ENCODE measurements at regions not wholly inside any gene's neighbourhood (a gene's known extent, or its start where the extent isn't known, plus 50 kb on each side); places are given as distances from the start of the nearest gene placed in this dataset.
"Not testable (repeated sequence)": the region's sequence is repeated elsewhere in the genome, so short reads cannot be mapped to it uniquely, and the experiment has no call there.

- H3K27ac Mint-ChIP-seq, result no peak overlapping the region
- no peaks in the 10 kb centered on the region for H3K36me3 Mint-ChIP-seq (ENCODE audit: insufficient read depth in 2 of 2)
- DNase-seq (no peak), ATAC-seq (replicated peaks in 1 of 2) (no peak)
- no peaks in the 10 kb centered on the region for H3K4me1 Mint-ChIP-seq (ENCODE audit: low read depth)
- H3K4me3 Mint-ChIP-seq, result no peak overlapping the region
- no peaks in the 10 kb centered on the region for H3K27me3 Mint-ChIP-seq (ENCODE audit: low read depth)
- no peaks in the 10 kb centered on the region for H3K9me3 Mint-ChIP-seq
Measured at GRCh38 chr9:86580688-86581087, 226.5 kb upstream of the TUT7 start.

- peaks cover 0 to 3% of the 10 kb centered on the region in 2 donors for H3K9me3 Mint-ChIP-seq
- H3K36me3 Mint-ChIP-seq (ENCODE audit: insufficient read depth in 2 of 2), result no peaks in the 10 kb centered on the region
- H3K27me3 Mint-ChIP-seq (ENCODE audit: low read depth), result peaks cover 7% of the 10 kb centered on the region
- DNase-seq (no peak), ATAC-seq (replicated peaks in 1 of 2) (no peak)
- no peaks in the 10 kb centered on the region for H3K4me1 Mint-ChIP-seq (ENCODE audit: low read depth)
- H3K27ac Mint-ChIP-seq, result no peak overlapping the region
- H3K4me3 Mint-ChIP-seq, result no peak overlapping the region
Measured at GRCh38 chr9:86578722-86579121, 224.5 kb upstream of the TUT7 start.

GRCh38 chr9:86577420-86578333, 223.5 kb upstream of the TUT7 start:
- H3K4me1 Mint-ChIP-seq (ENCODE audit: low read depth), result no peaks in the 10 kb centered on the region
- H3K27me3 Mint-ChIP-seq (ENCODE audit: low read depth), result peaks cover 7% of the 10 kb centered on the region
- peaks cover 0 to 3% of the 10 kb centered on the region in 2 donors for H3K9me3 Mint-ChIP-seq
- no peak for ATAC-seq (replicated peaks in 1 of 2)
- DNase-seq, result no peak
- H3K36me3 Mint-ChIP-seq (ENCODE audit: insufficient read depth in 2 of 2), result no peaks in the 10 kb centered on the region
- H3K4me3 Mint-ChIP-seq, result no peak overlapping the region
- no peak overlapping the region for H3K27ac Mint-ChIP-seq

GRCh38 chr9:86575825-86576525, 221.8 kb upstream of the TUT7 start:
- Mint-ChIP-seq H3K27ac (no peak overlapping the region), H3K36me3 (ENCODE audit: insufficient read depth in 2 of 2) (no peaks in the 10 kb centered on the region), H3K4me1 (ENCODE audit: low read depth) (no peaks in the 10 kb centered on the region), H3K4me3 (no peak overlapping the region), H3K27me3 (ENCODE audit: low read depth) (peaks cover 7% of the 10 kb centered on the region), H3K9me3 (peaks cover 0 to 3% of the 10 kb centered on the region in 2 donors)
- DNase-seq, result no peak
- ATAC-seq (replicated peaks in 1 of 2), result no peak

GRCh38 chr9:86575137-86575536, 220.9 kb upstream of the TUT7 start:
- ATAC-seq (replicated peaks in 1 of 2) (no peak), DNase-seq (no peak)
- Mint-ChIP-seq H3K36me3 (ENCODE audit: insufficient read depth in 2 of 2) (no peaks in the 10 kb centered on the region), H3K27me3 (ENCODE audit: low read depth) (peaks cover 8% of the 10 kb centered on the region), H3K27ac (no peak overlapping the region), H3K9me3 (peaks cover 0 to 3% of the 10 kb centered on the region in 2 donors), H3K4me1 (ENCODE audit: low read depth) (no peaks in the 10 kb centered on the region), H3K4me3 (no peak overlapping the region)

- H3K4me3 Mint-ChIP-seq, result no peak overlapping the region
- DNase-seq, result no peak
- no peak for ATAC-seq (replicated peaks in 1 of 2)
- H3K36me3 Mint-ChIP-seq (ENCODE audit: insufficient read depth in 2 of 2), result no peaks in the 10 kb centered on the region
- no peaks in the 10 kb centered on the region for H3K4me1 Mint-ChIP-seq (ENCODE audit: low read depth)
- H3K9me3 Mint-ChIP-seq, result peaks cover 0 to 3% of the 10 kb centered on the region in 2 donors
- peaks cover 14% of the 10 kb centered on the region for H3K27me3 Mint-ChIP-seq (ENCODE audit: low read depth)
- H3K27ac Mint-ChIP-seq, result no peak overlapping the region
Measured at GRCh38 chr9:86573886-86574285, 219.7 kb upstream of the TUT7 start.

- H3K36me3 Mint-ChIP-seq (ENCODE audit: insufficient read depth in 2 of 2), result peaks cover 0 to 1% of the 10 kb centered on the region in 2 donors
- H3K27ac Mint-ChIP-seq, result no peak overlapping the region
- DNase-seq, result no peak
- peaks cover 20% of the 10 kb centered on the region for H3K27me3 Mint-ChIP-seq (ENCODE audit: low read depth)
- H3K9me3 Mint-ChIP-seq, result peaks cover 0 to 6% of the 10 kb centered on the region in 2 donors
- H3K4me3 Mint-ChIP-seq, result no peak overlapping the region
- ATAC-seq (replicated peaks in 1 of 2), result no peak
- no peaks in the 10 kb centered on the region for H3K4me1 Mint-ChIP-seq (ENCODE audit: low read depth)
Measured at GRCh38 chr9:86572904-86573303, 218.7 kb upstream of the TUT7 start.

GRCh38 chr9:86565603-86566002, 211.4 kb upstream of the TUT7 start:
- DNase-seq; H3K4me3 Mint-ChIP-seq; H3K27ac Mint-ChIP-seq; H3K4me1 Mint-ChIP-seq (ENCODE audit: low read depth); ATAC-seq (replicated peaks in 1 of 2); H3K36me3 Mint-ChIP-seq (ENCODE audit: insufficient read depth in 2 of 2); H3K9me3 Mint-ChIP-seq: not testable (repeated sequence)
- peaks cover 13% of the 10 kb centered on the region for H3K27me3 Mint-ChIP-seq (ENCODE audit: low read depth)

- Mint-ChIP-seq H3K4me1 (ENCODE audit: low read depth) (no peaks in the 10 kb centered on the region), H3K36me3 (ENCODE audit: insufficient read depth in 2 of 2) (peaks cover 0 to 1% of the 10 kb centered on the region in 2 donors), H3K27me3 (ENCODE audit: low read depth) (peaks cover 5% of the 10 kb centered on the region), H3K4me3 (no peak overlapping the region), H3K9me3 (peaks cover 6 to 8% of the 10 kb centered on the region in 2 donors), H3K27ac (no peak overlapping the region)
- DNase-seq (no peak), ATAC-seq (replicated peaks in 1 of 2) (no peak)
Measured at GRCh38 chr9:86563936-86564335, 209.7 kb upstream of the TUT7 start.

GRCh38 chr9:86563350-86563749, 209.1 kb upstream of the TUT7 start:
- H3K27ac Mint-ChIP-seq, result no peak overlapping the region
- H3K4me3 Mint-ChIP-seq, result no peak overlapping the region
- no peaks in the 10 kb centered on the region for H3K4me1 Mint-ChIP-seq (ENCODE audit: low read depth)
- H3K36me3 Mint-ChIP-seq (ENCODE audit: insufficient read depth in 2 of 2), result peaks cover 0 to 1% of the 10 kb centered on the region in 2 donors
- ATAC-seq (replicated peaks in 1 of 2) (no peak), DNase-seq (no peak)
- peaks cover 6 to 8% of the 10 kb centered on the region in 2 donors for H3K9me3 Mint-ChIP-seq
- H3K27me3 Mint-ChIP-seq (ENCODE audit: low read depth), result peaks cover 4% of the 10 kb centered on the region

GRCh38 chr9:86562691-86563090, 208.5 kb upstream of the TUT7 start:
- ATAC-seq (replicated peaks in 1 of 2) (no peak), DNase-seq (no peak)
- Mint-ChIP-seq H3K36me3 (ENCODE audit: insufficient read depth in 2 of 2) (no peaks in the 10 kb centered on the region), H3K9me3 (peaks cover 5 to 6% of the 10 kb centered on the region in 2 donors), H3K4me3 (no peak overlapping the region), H3K27ac (no peak overlapping the region), H3K27me3 (ENCODE audit: low read depth) (no peaks in the 10 kb centered on the region), H3K4me1 (ENCODE audit: low read depth) (no peaks in the 10 kb centered on the region)

GRCh38 chr9:86557918-86558317, 203.7 kb upstream of the TUT7 start:
- ATAC-seq (replicated peaks in 1 of 2), result no peak

GRCh38 chr9:86557063-86557766, 203.0 kb upstream of the TUT7 start:
- Mint-ChIP-seq H3K9me3 (peaks cover 2 to 3% of the 10 kb centered on the region in 2 donors), H3K36me3 (ENCODE audit: insufficient read depth in 2 of 2) (no peaks in the 10 kb centered on the region), H3K27me3 (ENCODE audit: low read depth) (peaks cover 19% of the 10 kb centered on the region), H3K4me1 (ENCODE audit: low read depth) (no peaks in the 10 kb centered on the region), H3K27ac (no peak overlapping the region), H3K4me3 (no peak overlapping the region)
- ATAC-seq (replicated peaks in 1 of 2) (no peak), DNase-seq (no peak)

More at GRCh38 chr9:86557918-86558317, 203.7 kb upstream of the TUT7 start:
- Mint-ChIP-seq H3K27me3 (ENCODE audit: low read depth) (peaks cover 12% of the 10 kb centered on the region), H3K9me3 (peaks cover 2 to 3% of the 10 kb centered on the region in 2 donors), H3K4me3 (no peak overlapping the region), H3K27ac (no peak overlapping the region), H3K36me3 (ENCODE audit: insufficient read depth in 2 of 2) (no peaks in the 10 kb centered on the region), H3K4me1 (ENCODE audit: low read depth) (no peaks in the 10 kb centered on the region)
- DNase-seq, result no peak
